VCaP (cell line): ENCODE measurements at regions not wholly inside any gene's neighbourhood (a gene's known extent, or its start where the extent isn't known, plus 50 kb on each side); places are given as distances from the start of the nearest gene placed in this dataset.

Source experiments
- H3K27ac ChIP-seq: fragments of 450-650 bp; 2 replicates; pipeline ENCODE4 v1.5.1; 2017
- CTCF ChIP-seq: fragments of 450-650 bp; conservative IDR thresholded peaks from 2 replicates; pipeline ENCODE4 v1.5.1; 2017; ENCODE audit warnings: mild to moderate bottlenecking, moderate library complexity

- H3K27ac ChIP-seq, result no peak overlapping the region
- no peak for TF ChIP-seq CTCF
These were observed 191.5 kb downstream of the ZBBX start for GRCh38 chr3:167188592-167188991.

GRCh38 chr3:167187221-167187620, 192.9 kb downstream of the ZBBX start:
- no peak for TF ChIP-seq CTCF
- H3K27ac ChIP-seq, result no peak overlapping the region

GRCh38 chr3:167184511-167184910, 195.6 kb downstream of the ZBBX start:
- no peak overlapping the region for H3K27ac ChIP-seq
- TF ChIP-seq CTCF, result no peak

GRCh38 chr3:167172377-167172776, 207.7 kb downstream of the ZBBX start:
- TF ChIP-seq CTCF, result no peak

GRCh38 chr3:167167491-167167890, 212.6 kb downstream of the ZBBX start:
- no peak for TF ChIP-seq CTCF
- no peak overlapping the region for H3K27ac ChIP-seq

More at GRCh38 chr3:167172377-167172776, 207.7 kb downstream of the ZBBX start:
- H3K27ac ChIP-seq, result no peak overlapping the region

GRCh38 chr3:167166594-167167253, 213.4 kb downstream of the ZBBX start:
- no peak for TF ChIP-seq CTCF
- H3K27ac ChIP-seq, result no peak overlapping the region

GRCh38 chr3:167166012-167166411, 214.1 kb downstream of the ZBBX start:
- H3K27ac ChIP-seq, result no peak overlapping the region
- no peak for TF ChIP-seq CTCF
